NCI-H2196 treated with DMSO at 0.1 percent for 48 hours (cell line): ENCODE measurements at regions not wholly inside any gene's neighbourhood (a gene's known extent, or its start where the extent isn't known, plus 50 kb on each side); places are given as distances from the start of the nearest gene placed in this dataset.
A peak's percentile ranks its signal among the peaks of the same experiment; 100 is the strongest.
"Not testable (repeated sequence)": the region's sequence is repeated elsewhere in the genome, so short reads cannot be mapped to it uniquely, and the experiment has no call there.

Source experiments
- DNase-seq: peaks from one replicate; lab custom pipeline; 2025; ENCODE audit not compliant: unreplicated experiment; lab: John Stamatoyannopoulos, UW

- DNase-seq, result no peak
Observed at GRCh38 chr17:72565006-72565405, 444.2 kb downstream of the SOX9 start.

GRCh38 chr17:72565758-72566157, 444.9 kb downstream of the SOX9 start:
- no peak for DNase-seq

- no peak for DNase-seq
Observed at GRCh38 chr17:72566671-72567484, 446.1 kb downstream of the SOX9 start.

GRCh38 chr17:72567774-72568173, 447.0 kb downstream of the SOX9 start:
- no peak for DNase-seq

- DNase-seq, result no peak
Observed at GRCh38 chr17:72569148-72569946, 448.5 kb downstream of the SOX9 start.

GRCh38 chr17:72571813-72572396, 451.1 kb downstream of the SOX9 start:
- no peak for DNase-seq

- DNase-seq, result no peak
Observed at GRCh38 chr17:72572604-72573491, 452.0 kb downstream of the SOX9 start.

GRCh38 chr17:72573492-72573801, 452.6 kb downstream of the SOX9 start:
- not testable (repeated sequence) for DNase-seq

GRCh38 chr17:72574675-72575510, 454.1 kb downstream of the SOX9 start:
- DNase-seq, result no peak

GRCh38 chr17:72575542-72576233, 454.9 kb downstream of the SOX9 start:
- no peak for DNase-seq

GRCh38 chr17:72576289-72576759, 455.5 kb downstream of the SOX9 start:
- no peak for DNase-seq

GRCh38 chr17:72578817-72579470, 458.1 kb downstream of the SOX9 start:
- DNase-seq, result no peak

GRCh38 chr17:72579990-72580320, 459.1 kb downstream of the SOX9 start:
- no peak for DNase-seq

- peak; percentile 84 for DNase-seq
Observed at GRCh38 chr17:72580321-72581127, 459.7 kb downstream of the SOX9 start.

GRCh38 chr17:72587156-72587555, 466.3 kb downstream of the SOX9 start:
- DNase-seq, result no peak

GRCh38 chr17:72587773-72588511, 467.1 kb downstream of the SOX9 start:
- DNase-seq, result peak; percentile 44

- DNase-seq, result no peak
Observed at GRCh38 chr17:72588561-72588960, 467.7 kb downstream of the SOX9 start.

GRCh38 chr17:72588961-72589360, 468.1 kb downstream of the SOX9 start:
- DNase-seq, result peak; percentile 73
